DMS 273 (cell line): ENCODE measurements at regions not wholly inside any gene's neighbourhood (a gene's known extent, or its start where the extent isn't known, plus 50 kb on each side); places are given as distances from the start of the nearest gene placed in this dataset.
"Not testable (repeated sequence)": the region's sequence is repeated elsewhere in the genome, so short reads cannot be mapped to it uniquely, and the experiment has no call there.

Experiments used
- DNase-seq: peaks from one replicate; lab custom pipeline; 2025; ENCODE audit not compliant: unreplicated experiment; lab: John Stamatoyannopoulos, UW

DNA sequence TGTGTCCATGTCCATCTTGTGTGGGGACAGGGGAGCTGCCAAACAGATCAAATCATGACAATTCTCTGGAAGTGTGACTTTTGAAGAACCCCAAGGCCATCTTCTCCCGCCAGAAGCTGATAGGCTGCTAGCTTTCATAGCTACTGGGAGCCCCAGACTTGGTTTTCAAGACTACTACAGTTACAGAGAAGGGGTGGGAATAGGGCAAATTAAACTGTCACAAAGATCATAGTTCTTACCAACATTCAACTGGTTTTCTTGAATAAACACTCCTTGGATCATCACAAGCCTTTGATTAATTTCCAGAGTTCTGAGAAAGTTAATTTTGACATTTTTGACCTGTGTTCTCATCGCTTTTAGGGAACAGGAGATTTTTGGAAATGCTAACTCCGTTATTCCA is 67.8 kb upstream of the FARP1 start:
- DNase-seq: no peak

DNA sequence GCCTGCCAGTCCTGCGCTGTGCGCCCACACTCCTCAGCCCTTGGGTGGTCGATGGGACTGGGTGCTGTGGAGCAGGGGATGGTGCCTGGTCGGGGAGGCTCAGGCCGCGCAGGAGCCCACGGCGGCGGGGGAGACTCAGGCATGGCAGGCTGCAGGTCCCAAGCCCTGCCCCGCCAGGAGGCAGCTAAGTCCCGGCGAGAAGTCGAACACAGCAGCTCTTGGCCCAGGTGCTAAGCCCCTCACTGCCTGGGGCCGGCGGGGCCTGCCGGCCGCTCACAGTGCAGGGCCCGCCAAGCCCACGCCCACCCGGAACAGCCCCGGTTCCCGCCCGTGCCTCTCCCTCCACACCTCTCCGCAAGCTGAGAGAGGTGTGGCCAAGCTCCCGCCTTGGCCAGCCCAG is 66.6 kb upstream of the FARP1 start:
- DNase-seq: not testable (repeated sequence)

DNA sequence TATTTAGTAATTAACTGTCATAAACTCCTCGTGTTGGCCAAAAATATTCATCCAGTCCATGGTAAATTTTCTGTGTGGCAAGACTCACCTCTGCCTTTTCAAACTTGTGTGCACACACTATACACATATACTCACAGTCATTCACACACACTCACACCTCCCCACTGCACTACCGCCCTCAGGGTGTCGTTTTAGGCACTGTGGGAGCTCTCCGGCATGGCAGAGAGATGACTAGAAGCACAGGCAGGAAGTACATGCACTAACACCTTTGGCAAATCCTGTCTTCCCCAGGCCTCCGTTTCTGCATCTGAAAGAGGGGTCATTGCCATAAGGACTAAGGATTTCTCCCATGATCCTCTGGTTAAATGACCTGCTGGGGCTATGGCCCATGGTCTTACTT is 62.6 kb upstream of the FARP1 start:
- no peak for DNase-seq

DNA sequence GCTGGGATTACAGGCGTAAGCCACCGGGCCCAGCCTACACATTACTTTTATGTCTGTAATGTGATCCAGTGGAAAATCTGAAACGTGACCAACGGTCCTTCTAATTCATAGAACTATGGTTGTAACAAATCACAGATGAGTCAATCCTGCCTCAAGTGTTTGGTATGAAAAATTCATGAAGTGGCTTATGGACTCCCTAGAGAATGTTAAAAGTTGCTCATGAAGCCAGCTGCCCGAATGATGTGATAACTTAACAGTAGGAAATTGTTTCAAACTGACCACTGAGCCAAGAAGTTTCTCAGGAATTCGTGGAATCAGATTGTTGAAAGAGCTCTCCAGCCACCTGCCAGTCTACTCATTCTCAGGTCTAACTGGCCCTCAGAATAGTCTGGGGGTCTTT is 59.4 kb upstream of the FARP1 start:
- peak; percentile 37 for DNase-seq

DNA sequence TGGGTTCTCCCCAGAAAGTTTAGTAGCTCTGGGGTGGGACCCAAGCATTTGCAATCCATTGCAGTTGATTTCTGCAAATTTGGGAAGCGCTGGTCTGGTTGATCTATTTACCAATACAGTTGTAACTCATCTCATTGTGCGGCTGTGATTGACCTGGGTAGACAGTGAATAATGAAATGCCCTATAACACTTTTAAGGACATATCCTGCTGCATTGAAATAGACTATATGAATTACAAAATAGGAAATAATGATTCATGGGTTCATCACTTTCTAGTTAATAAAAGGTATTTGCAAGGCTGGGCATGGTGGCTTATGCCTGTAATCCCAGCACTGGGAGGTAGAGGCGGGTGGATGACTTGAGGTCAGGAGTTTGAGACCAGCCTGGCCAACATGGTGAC is 59.0 kb upstream of the FARP1 start:
- DNase-seq: no peak

DNA sequence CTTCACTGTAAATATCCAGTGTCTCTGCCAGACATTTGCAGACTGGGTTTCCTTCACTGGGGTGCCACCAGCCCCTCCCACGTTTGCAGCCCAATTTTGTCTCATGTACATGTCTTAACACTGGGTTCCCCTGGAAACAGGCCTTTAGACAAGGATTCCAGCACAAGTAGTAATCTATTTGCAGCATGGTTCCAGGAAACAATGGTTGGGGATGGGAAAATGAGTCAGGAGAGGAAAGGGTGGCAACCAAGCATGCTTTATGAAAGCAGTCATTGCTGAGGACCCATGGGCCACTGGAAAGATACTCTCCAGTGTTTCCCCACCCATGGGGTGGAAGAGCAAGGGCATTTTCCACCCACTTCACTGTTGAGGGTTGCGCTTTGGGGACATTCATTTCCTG is 53.6 kb upstream of the FARP1 start:
- DNase-seq: no peak

DNA sequence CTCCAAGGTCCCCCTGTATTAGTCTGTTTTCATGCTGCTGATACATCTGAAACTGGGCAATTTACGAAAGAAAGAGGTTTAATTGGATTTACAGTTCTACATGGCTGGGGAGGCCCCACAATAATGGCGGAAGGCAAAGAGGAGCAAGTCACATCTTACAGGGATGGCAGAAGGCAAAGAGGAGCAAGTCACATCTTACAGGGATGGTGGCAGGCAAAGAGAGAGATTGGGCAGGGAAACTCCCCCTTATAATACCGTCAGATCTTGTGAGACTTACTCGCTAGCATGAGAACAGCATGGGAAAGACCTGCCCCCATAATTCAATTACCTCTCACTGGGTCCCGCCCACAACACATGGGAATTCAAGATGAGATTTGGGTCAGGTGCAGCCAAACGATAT is 50.0 kb upstream of the FARP1 start:
- no peak for DNase-seq
